ENCODE measurements at regions not wholly inside any gene's neighbourhood (a gene's known extent, or its start where the extent isn't known, plus 50 kb on each side); places are given as distances from the start of the nearest gene placed in this dataset.

DNA sequence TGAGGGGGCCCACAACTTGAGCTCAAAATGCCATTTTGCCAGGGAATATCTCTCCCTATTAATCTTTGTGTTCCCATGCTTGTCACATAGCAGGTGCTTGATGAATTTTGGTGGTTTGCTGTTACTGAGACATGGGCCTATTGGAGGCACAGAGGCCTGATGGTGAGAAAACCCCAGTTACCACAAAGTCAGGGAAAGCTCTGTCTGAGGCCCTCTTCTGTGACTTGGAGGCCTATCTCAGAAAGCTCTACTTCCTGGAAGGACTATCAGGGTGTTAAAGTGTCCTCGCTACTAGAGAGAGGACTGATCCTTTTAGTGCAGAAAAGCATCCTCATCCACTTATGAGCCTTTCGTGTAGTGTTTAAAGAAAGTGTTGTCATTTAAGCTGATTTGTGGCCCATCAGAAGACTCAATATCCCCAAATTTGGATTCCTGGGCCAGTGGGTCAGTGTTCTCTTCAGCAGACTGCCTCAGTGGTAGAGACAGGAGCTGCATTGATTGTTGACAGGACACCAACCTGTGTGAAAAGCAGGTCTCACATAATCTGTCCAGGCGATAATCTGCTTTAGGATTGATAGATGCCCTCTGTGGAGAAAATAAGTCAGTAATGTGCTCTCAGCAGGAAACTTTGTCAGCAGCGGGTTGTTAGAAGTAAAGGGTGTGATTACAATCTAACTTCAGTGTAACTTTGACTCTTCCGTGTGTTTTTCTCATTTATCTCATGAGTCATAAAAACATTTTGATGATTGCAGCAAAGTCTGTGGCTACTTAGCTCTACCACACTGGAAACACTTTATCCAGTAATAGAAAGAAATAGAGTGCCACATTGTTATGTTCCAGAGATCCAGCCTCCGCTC, 121.0 kb downstream of the AKAP11 start:
- Histone ChIP-seq H3K4me3 (no peak overlapping the region), H3K27ac (no peak overlapping the region), H3K4me1 (replicated peaks in 1 of 2) (no peaks in the 10 kb centered on the region)
- WGBS, 10 experiments, result 40 to 100% (median 93%) methylated on average over 1 to 6 of the region's 6 CpGs
- in situ Hi-C loops (cut with MboI; ENCODE audit: low pct_unique_long_range_greater_than_20kb in 2 of 9, low sequenced_read_pairs in 9 of 9, unreplicated experiment in 9 of 9), result no loop called here
- no peak for ATAC-seq (replicated peaks in 6 of 8)

DNA sequence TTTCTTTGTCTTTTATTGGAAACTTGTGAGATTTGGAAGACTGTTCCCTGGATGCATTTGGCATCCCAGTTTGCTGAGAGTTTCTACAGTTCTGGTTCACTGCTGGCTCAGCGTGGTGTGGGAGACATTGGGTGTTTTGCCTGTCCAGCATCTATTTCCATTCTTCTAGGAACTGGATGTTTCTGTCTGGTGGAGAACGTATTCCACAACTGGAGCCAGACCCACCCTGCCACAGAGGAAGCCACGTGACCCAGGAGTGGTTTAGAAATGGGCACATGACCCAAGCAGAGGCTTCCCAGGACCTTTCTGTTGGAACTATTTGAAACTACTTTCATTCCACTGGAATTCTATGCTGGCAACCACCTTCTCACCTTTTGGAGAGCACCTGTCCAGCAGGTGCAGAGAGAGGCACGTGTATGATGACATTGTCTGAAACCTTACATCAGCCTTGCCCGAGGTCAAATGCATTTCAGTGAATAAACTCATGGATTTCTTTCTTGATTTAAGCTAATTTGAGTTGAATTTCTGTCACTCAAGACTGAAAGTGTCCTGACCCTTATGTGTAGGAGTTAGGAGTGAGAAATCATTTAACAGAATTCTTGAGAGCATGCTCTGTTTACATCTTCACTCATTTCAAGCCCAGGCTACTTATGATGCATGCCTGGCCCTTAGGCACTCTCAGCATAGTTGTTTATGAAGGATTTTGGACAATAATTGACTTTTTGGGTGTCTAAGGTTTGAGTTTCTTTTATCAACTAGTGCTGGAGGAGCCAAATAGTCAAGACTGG, 121.8 kb downstream of the AKAP11 start:
- peak in 1 of 8 experiments; percentile 19 for ATAC-seq (replicated peaks in 6 of 8)
- Histone ChIP-seq H3K4me3 (no peak overlapping the region), H3K4me1 (replicated peaks in 1 of 2) (no peaks in the 10 kb centered on the region), H3K27ac (no peak overlapping the region)
- 0 to 93% (median 70%) methylated on average over 1 to 5 of the region's 5 CpGs; no CpG with 5 or more reads in 1 of the 10 experiments for WGBS, 10 experiments
- in situ Hi-C loops (cut with MboI; ENCODE audit: low pct_unique_long_range_greater_than_20kb in 2 of 9, low sequenced_read_pairs in 9 of 9, unreplicated experiment in 9 of 9), result no loop called here

DNA sequence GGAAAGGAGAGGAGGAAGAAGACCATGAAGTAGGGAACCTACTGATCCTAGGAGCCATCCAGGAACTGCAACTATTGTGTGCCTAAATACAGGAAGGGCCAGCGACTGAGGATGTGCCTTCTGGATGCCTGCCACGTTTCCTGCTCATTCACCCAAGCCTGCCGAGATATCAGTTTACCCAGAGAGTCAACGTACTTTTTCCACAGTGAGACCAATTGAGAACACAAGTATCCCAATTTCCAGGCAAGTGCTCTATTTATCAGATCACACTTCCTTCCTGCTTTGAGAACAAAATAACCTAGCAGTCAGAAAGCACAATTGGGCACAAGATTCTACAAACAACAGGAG, 122.4 kb downstream of the AKAP11 start:
- 20 to 94% (median 70%) methylated on average over 1 to 4 of the region's 4 CpGs for WGBS, 10 experiments
- ATAC-seq (replicated peaks in 6 of 8), result no peak
- in situ Hi-C loops (cut with MboI; ENCODE audit: low pct_unique_long_range_greater_than_20kb in 2 of 9, low sequenced_read_pairs in 9 of 9, unreplicated experiment in 9 of 9), result no loop called here

DNA sequence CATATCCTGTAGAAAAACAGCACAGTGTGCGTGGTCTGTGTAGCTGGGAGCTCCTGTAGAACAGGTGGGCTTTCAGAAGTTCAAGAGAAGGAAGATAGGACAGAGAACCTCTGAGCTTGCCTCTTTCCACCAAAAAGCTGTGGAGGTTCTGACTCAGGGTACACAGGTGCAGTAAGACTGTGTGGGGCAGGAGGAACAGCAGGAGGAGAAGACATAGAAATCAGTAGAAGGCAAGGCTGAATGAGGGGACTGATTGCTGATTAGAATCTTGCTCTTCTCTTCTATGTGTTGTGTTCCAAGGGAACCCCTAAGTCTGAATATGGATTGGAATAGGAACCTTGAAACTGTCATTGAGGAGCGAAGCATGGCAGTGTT, 122.7 kb downstream of the AKAP11 start:
- no peak overlapping the region for H3K27ac ChIP-seq
- WGBS, 10 experiments, result 0 to 83% (median 67%) methylated on average over 1 of the region's 2 CpGs; no CpG with 5 or more reads in 3 of the 10 experiments
- H3K4me1 ChIP-seq (replicated peaks in 1 of 2), result no peaks in the 10 kb centered on the region
- no peak for ATAC-seq (replicated peaks in 6 of 8)
- in situ Hi-C loops (cut with MboI; ENCODE audit: low pct_unique_long_range_greater_than_20kb in 2 of 9, low sequenced_read_pairs in 9 of 9, unreplicated experiment in 9 of 9), result no loop called here
- H3K4me3 ChIP-seq, result no peak overlapping the region

More for the DNA sequence above, 122.4 kb downstream of the AKAP11 start:
- Histone ChIP-seq H3K27ac (no peak overlapping the region), H3K4me1 (replicated peaks in 1 of 2) (no peaks in the 10 kb centered on the region), H3K4me3 (no peak overlapping the region)

DNA sequence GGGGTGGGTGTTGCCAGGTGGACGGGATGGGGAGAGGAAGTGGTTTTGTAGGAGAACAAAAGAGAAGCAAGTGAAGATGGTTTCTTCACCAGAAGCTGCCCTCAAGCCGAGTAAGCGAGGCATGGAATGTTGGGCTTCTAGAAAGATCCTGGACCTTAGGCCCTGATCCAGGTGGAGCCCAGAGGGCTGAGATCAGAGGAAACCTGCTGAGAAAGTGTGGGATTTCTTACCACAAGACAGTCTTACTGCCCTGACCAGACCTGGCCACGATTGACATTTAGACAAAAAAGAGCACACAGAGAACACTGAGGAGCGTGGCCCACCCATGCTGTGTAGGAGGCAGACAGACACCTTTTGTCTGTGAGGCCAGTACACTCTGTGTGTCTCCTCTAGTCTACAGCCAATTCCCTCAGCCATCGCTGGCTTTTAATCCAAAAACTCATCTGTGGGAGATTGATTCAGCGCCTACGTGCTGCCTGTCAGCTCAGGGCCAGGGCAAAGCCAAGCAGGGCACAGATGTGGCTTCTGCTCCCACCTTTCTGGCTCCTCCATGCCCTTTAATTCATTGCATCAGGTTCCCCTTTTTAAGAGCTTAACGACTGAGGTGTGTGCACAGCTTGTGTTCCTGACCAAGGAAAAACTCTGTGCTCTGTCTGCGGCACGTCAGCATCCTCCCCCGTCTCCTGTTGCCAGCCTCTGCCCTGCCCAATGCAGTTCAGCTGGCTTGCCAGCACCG, 123.3 kb downstream of the AKAP11 start:
- in situ Hi-C loops (cut with MboI; ENCODE audit: low pct_unique_long_range_greater_than_20kb in 2 of 9, low sequenced_read_pairs in 9 of 9, unreplicated experiment in 9 of 9), result no loop called here
- no peak overlapping the region for H3K27ac ChIP-seq
- ATAC-seq (replicated peaks in 6 of 8), result no peak
- 0 to 90% (median 78%) methylated on average over 1 to 8 of the region's 13 CpGs; no CpG with 5 or more reads in 1 of the 10 experiments for WGBS, 10 experiments
- H3K4me3 ChIP-seq, result no peak overlapping the region
- no peaks in the 10 kb centered on the region for H3K4me1 ChIP-seq (replicated peaks in 1 of 2)

DNA sequence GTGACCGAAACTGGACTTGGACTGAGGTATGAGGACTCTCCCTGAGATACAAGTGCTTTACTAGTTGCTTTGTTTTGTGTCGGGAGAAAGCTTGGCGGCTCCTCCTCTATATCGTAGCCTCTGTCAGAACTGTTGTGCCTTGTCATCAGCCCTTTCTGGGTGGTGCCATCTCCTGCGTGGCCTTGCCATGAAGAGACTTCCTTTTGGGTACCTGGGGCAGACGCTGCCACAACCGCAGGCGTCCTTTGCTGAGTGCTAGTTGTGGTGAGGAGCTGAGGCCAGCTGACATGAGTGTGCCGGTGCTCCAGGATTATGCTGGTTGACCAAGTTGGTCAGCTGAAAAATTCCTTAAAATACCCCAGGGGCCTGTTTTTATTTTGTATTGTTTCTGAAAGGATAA, 124.5 kb downstream of the AKAP11 start:
- no peaks in the 10 kb centered on the region for H3K4me1 ChIP-seq (replicated peaks in 1 of 2)
- ATAC-seq (replicated peaks in 6 of 8), result no peak
- no peak overlapping the region for H3K27ac ChIP-seq
- no peak overlapping the region for H3K4me3 ChIP-seq
- WGBS, 10 experiments, result 60 to 100% (median 80%) methylated on average over 1 to 7 of the region's 9 CpGs; no CpG with 5 or more reads in 1 of the 10 experiments
- in situ Hi-C loops (cut with MboI; ENCODE audit: low pct_unique_long_range_greater_than_20kb in 2 of 9, low sequenced_read_pairs in 9 of 9, unreplicated experiment in 9 of 9), result no loop called here

DNA sequence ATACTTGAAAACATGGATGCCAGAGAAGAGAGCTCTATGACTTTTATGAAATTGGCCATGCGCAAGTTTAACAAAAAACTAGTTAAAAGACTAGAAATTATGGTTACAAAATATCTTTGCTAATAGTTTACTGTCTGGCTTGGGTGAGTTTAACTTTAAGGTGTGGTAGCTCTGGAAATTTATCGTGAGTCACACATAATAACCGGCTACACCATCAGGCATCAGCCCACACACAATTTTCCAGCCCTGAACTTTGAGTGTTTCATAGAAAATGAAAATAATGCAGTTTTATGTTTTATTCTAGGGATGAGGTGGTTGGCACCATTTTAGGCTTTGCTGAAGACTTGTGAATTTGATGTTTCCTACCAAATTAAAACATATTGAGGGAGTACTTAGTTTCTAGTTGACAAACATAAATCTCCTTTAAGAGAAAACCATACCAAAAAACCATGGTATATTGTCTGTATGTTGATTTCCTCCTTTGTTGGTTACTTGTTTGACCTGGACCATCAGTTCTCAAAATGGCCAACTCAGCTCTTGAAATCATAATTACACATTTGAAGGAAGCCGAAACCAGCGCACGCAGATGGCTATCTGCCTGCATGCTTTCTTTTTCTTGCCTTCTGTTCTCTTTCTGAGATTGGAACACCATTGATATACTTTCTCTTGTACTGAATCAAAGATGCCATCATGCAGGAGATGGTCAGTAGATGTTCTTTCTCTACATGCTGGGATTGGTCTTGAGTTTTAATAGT, 125.1 kb downstream of the AKAP11 start:
- ATAC-seq (replicated peaks in 6 of 8), result no peak
- in situ Hi-C loops (cut with MboI; ENCODE audit: low pct_unique_long_range_greater_than_20kb in 2 of 9, low sequenced_read_pairs in 9 of 9, unreplicated experiment in 9 of 9), result no loop called here
- 37 to 100% (median 86%) methylated on average over 1 to 6 of the region's 6 CpGs; no CpG with 5 or more reads in 1 of the 10 experiments for WGBS, 10 experiments

DNA sequence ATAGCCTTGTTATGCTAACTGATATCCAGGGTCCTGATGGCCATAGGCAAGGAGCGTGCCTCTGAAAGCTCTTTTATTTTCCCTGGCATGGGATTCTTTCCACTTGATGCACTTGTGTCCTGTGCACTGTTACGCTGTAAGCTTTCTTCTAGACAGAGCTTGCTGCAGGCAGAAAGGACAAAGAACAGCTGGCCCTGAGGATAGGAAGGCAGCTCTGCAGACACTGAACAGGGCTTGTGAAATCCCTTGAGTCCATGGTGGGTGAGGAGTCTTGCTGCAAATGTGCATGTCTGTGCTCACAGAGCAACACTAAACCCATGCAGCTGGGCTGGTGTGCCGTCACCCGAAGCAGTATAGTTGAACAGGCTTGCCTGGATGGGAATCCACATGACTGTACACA, 126.6 kb downstream of the AKAP11 start:
- H3K27ac ChIP-seq, result no peak overlapping the region
- ATAC-seq (replicated peaks in 6 of 8), result peak in 4 of 8 experiments; percentile 14 to 87 (median 54)
- in situ Hi-C loops (cut with MboI; ENCODE audit: low pct_unique_long_range_greater_than_20kb in 2 of 9, low sequenced_read_pairs in 9 of 9, unreplicated experiment in 9 of 9), result no loop called here
- no peak overlapping the region for H3K4me3 ChIP-seq
- 14 to 100% (median 38%) methylated on average over 1 to 4 of the region's 4 CpGs; no CpG with 5 or more reads in 3 of the 10 experiments for WGBS, 10 experiments
- H3K4me1 ChIP-seq (replicated peaks in 1 of 2), result no peaks in the 10 kb centered on the region

More for the DNA sequence above, 125.1 kb downstream of the AKAP11 start:
- H3K27ac ChIP-seq, result no peak overlapping the region
- no peak overlapping the region for H3K4me3 ChIP-seq
- H3K4me1 ChIP-seq (replicated peaks in 1 of 2), result no peaks in the 10 kb centered on the region

DNA sequence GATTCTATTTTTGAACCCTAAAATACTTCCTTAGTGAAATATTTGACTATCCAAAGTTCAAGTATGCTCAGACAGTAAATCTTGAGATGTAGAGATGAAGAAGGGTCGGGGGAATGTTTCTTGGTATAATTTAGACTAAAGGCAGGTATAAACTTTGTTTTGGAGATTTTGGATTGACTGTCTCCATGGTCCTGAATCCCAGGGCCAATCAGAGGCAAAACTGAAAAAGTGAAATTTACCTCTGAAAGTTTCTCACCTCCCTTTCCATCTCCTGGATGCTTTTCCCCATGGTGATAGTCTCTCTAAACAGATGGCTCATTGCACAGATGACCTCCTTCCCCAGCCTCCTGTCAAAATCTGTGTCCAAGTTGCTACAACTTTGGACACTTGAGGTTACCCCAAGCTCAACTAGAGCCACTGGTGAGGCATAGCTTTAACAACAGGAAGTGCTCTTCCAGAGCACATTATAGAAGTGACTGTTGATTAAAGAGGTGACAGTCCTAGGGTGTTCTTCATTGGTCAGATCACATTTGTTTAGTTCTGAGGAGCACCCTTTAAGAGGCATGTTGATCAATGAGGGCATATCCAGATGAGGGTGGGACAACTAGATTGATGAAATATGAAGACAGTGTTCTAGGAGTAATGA, 128.4 kb downstream of the AKAP11 start:
- no peak overlapping the region for H3K27ac ChIP-seq
- WGBS, 10 experiments, result 50 to 100% (median 50%) methylated on average over 1 of the region's 1 CpG; no CpG with 5 or more reads in 7 of the 10 experiments
- in situ Hi-C loops (cut with MboI; ENCODE audit: low pct_unique_long_range_greater_than_20kb in 2 of 9, low sequenced_read_pairs in 9 of 9, unreplicated experiment in 9 of 9), result no loop called here
- no peaks in the 10 kb centered on the region for H3K4me1 ChIP-seq (replicated peaks in 1 of 2)
- no peak for ATAC-seq (replicated peaks in 6 of 8)
- H3K4me3 ChIP-seq, result no peak overlapping the region

DNA sequence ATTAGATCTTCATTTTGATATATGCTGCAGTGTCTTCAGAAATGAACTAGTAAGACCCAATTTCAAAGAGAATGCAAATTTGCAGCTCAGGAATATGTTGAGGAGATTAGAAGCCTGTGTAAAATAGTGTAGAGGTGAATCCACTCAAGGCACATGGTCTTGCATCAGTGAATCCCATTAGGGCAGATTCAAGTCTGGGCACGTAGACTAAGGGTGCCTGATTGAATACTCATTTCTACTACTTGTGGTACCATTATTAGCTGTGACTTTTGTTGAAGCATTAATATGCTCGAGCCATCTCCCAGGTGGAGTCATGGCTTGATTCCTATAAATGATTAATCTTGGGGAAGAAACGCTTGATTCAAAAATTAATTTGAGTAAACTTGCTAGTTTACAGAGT, 129.4 kb downstream of the AKAP11 start:
- in situ Hi-C loops (cut with MboI; ENCODE audit: low pct_unique_long_range_greater_than_20kb in 2 of 9, low sequenced_read_pairs in 9 of 9, unreplicated experiment in 9 of 9), result no loop called here

DNA sequence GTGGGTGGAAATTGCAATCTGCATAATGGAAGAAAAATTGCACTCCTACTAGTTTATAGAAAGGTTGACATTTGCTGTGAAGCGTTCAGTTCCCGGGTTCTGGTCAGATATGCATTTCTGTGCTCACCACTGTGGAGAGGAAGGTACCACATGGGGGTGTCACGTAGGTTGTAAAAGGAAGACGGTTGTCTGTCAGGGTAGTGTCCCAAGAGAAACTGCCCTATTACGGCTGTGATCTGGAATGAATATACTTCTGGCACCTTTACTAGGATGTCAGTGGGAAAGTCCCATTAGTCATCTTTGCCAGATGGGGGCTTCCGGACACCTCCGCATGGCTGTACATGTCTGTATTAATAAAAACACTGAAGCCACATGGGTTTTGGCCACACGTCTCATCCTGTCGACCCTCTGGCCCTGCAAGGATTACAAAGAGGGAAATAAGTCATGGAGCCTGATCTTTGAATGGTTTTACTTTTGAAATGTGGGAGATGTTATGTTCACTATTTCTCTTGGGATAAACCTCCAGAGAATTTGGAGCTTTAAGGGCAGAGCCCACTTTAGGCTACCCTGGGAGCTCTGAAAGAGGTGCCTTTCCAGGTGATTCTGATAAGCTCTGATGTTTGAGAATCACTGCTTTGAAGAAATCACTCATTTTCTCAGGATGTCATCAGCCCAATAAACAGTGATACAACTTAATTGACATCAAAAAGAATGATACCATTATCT, 133.9 kb downstream of the AKAP11 start:
- Histone ChIP-seq H3K27ac (no peak overlapping the region), H3K4me3 (no peak overlapping the region), H3K4me1 (replicated peaks in 1 of 2) (no peaks in the 10 kb centered on the region)
- in situ Hi-C loops (cut with MboI; ENCODE audit: low pct_unique_long_range_greater_than_20kb in 2 of 9, low sequenced_read_pairs in 9 of 9, unreplicated experiment in 9 of 9), result no loop called here
- WGBS, 10 experiments, result 20 to 92% (median 80%) methylated on average over 1 to 8 of the region's 9 CpGs; no CpG with 5 or more reads in 3 of the 10 experiments
- peak in 1 of 8 experiments; percentile 60 for ATAC-seq (replicated peaks in 6 of 8)

More for the DNA sequence above, 129.4 kb downstream of the AKAP11 start:
- WGBS, 10 experiments, result 0 to 93% (median 70%) methylated on average over 1 to 3 of the region's 3 CpGs
- Histone ChIP-seq H3K4me1 (replicated peaks in 1 of 2) (no peaks in the 10 kb centered on the region), H3K27ac (no peak overlapping the region), H3K4me3 (no peak overlapping the region)
- ATAC-seq (replicated peaks in 6 of 8), result no peak
